K562 (cell line): ENCODE measurements at regions not wholly inside any gene's neighbourhood (a gene's known extent, or its start where the extent isn't known, plus 50 kb on each side); places are given as distances from the start of the nearest gene placed in this dataset.

Experiments used
- CEBPZ ChIP-seq: fragments of 150-350 bp; IDR thresholded peaks from 2 replicates; pipeline ENCODE4 v1.6.1; 2014; ENCODE audit warnings: low read depth, mild to moderate bottlenecking, low read length, borderline replicate concordance
- CHD1 ChIP-seq: fragments of 200-600 bp; sonication (generic); IDR thresholded peaks from one replicate; pipeline ENCODE4 v1.6.1; 2012; ENCODE audit warnings: mild to moderate bottlenecking, moderate library complexity, low read length, inconsistent platforms
- DACH1 ChIP-seq: fragments of 450-650 bp; IDR thresholded peaks from 2 replicates; pipeline ENCODE4 v1.6.1; 2018; ENCODE audit not compliant: partially characterized antibody
- HLTF ChIP-seq: fragments of 450-650 bp; IDR thresholded peaks from 2 replicates; pipeline ENCODE4 v1.6.1; 2016
- JUND ChIP-seq, 2 experiments: IDR thresholded peaks; 2 replicates in 1 of 2; 3 replicates in 1 of 2; pipeline ENCODE4 v1.6.1; 2011; ENCODE audit warnings: borderline replicate concordance in 2 of 2, low read depth in 2 of 2, low read length in 2 of 2, improper control_type of control experiment in 1 of 2, missing biosample characterization in 1 of 2, missing genetic modification characterization in 1 of 2, missing genetic modification reagents in 1 of 2
- KAT2B ChIP-seq: IDR thresholded peaks from one replicate; pipeline ENCODE4 v1.6.1; 2012; ENCODE audit warnings: low read depth, mild to moderate bottlenecking, control low read depth, inconsistent platforms, low read length, moderate library complexity
- MAFG ChIP-seq: fragments of 450-650 bp; conservative IDR thresholded peaks from 2 replicates; pipeline ENCODE4 v1.6.1; 2016; ENCODE audit warnings: missing genetic modification characterization, missing compliant biosample characterization
- MEF2D ChIP-seq: conservative IDR thresholded peaks from 2 replicates; pipeline ENCODE4 v1.6.1; 2016; ENCODE audit warnings: low read depth, missing genetic modification characterization, missing compliant biosample characterization
- MEIS2 ChIP-seq: fragments of 450-650 bp; IDR thresholded peaks from 2 replicates; pipeline ENCODE4 v1.6.1; 2014; ENCODE audit warnings: mild to moderate bottlenecking; ENCODE audit not compliant: partially characterized antibody
- MLLT1 ChIP-seq, 2 experiments: fragments of 450-650 bp; IDR thresholded peaks; 2 replicates each; pipeline ENCODE4 v1.6.1; 2016
- MTA2 ChIP-seq: fragments of 450-650 bp; IDR thresholded peaks from 2 replicates; pipeline ENCODE4 v1.6.1; 2016; ENCODE audit warnings: low read depth
- NFIC ChIP-seq: fragments of 450-650 bp; IDR thresholded peaks from 2 replicates; pipeline ENCODE4 v1.6.1; 2017; ENCODE audit warnings: mild to moderate bottlenecking, inconsistent platforms
- NUFIP1 ChIP-seq: fragments of 450-650 bp; IDR thresholded peaks from 2 replicates; pipeline ENCODE4 v1.6.1; 2018; ENCODE audit not compliant: partially characterized antibody
- RFX1 ChIP-seq: fragments of 450-650 bp; IDR thresholded peaks from 2 replicates; pipeline ENCODE4 v1.6.1; 2016; ENCODE audit warnings: mild to moderate bottlenecking, moderate library complexity
- STAT5A ChIP-seq: IDR thresholded peaks from 2 replicates; pipeline ENCODE4 v1.6.1; 2012; ENCODE audit warnings: low read length, inconsistent platforms, borderline replicate concordance
- TCF3 ChIP-seq: sonication (generic); formaldehyde crosslinking; IDR thresholded peaks from 2 replicates; pipeline ENCODE4 v1.4.0; 2020; ENCODE audit warnings: mild to moderate bottlenecking, missing genetic modification reagents
- TOE1 ChIP-seq, 2 experiments: fragments of 450-650 bp in 1 of 2; sonication (generic) in 1 of 2; formaldehyde crosslinking in 1 of 2; IDR thresholded peaks; 2 replicates each; pipeline versions ENCODE4 v1.7.1 to v1.8.0; 2016 to 2022; ENCODE audit warnings: borderline replicate concordance in 2 of 2, mild to moderate bottlenecking in 2 of 2, antibody characterized with exemption in 1 of 2, inconsistent platforms in 1 of 2, low read depth in 1 of 2, missing genetic modification reagents in 1 of 2, moderate library complexity in 1 of 2
- TSC22D4 ChIP-seq: fragments of 450-650 bp; IDR thresholded peaks from 2 replicates; pipeline ENCODE4 v1.6.1; 2016; ENCODE audit warnings: missing genetic modification characterization, missing biosample characterization, control low read depth
- ZNF143 ChIP-seq: sonication (generic); formaldehyde crosslinking; IDR thresholded peaks from 2 replicates; pipeline ENCODE4 v1.9.0; 2022; ENCODE audit warnings: mild to moderate bottlenecking, missing genetic modification reagents
- ZNF274 ChIP-seq: IDR thresholded peaks from 2 replicates; pipeline ENCODE4 v1.6.1; 2011; ENCODE audit warnings: low read depth, mild to moderate bottlenecking, low read length, moderate library complexity, borderline replicate concordance
- ZNF384 ChIP-seq: IDR thresholded peaks from 2 replicates; pipeline ENCODE4 v1.6.1; 2012; ENCODE audit warnings: low read depth, low read length, improper control_type of control experiment
- ZNF511 ChIP-seq: sonication (generic); formaldehyde crosslinking; IDR thresholded peaks from 2 replicates; pipeline ENCODE4 v1.8.0; 2022; ENCODE audit warnings: mild to moderate bottlenecking, missing genetic modification reagents
- TF ChIP-seq, protein P1 (sequence below): sonication (generic); formaldehyde crosslinking; IDR thresholded peaks from 2 replicates; pipeline ENCODE4 v1.8.0; 2022; ENCODE audit warnings: mild to moderate bottlenecking, missing genetic modification reagents

- 0 out of 2 replicates have a peak, but pooled peaks have one; percentile 15 for TF ChIP-seq ZNF143 (CRISPR knock-in tag)
- no peak for TF ChIP-seq MEIS2
- no peak for TF ChIP-seq ZNF384
- no peak for TF ChIP-seq MLLT1 (IDR thresholded peaks at IDR 0.05)
- no peak for TF ChIP-seq NUFIP1
- TF ChIP-seq DACH1, result no peak
- no peak for TF ChIP-seq TOE1 (IDR thresholded peaks at IDR 0.05; ENCODE audit: borderline replicate concordance)
- TF ChIP-seq TOE1 (CRISPR knock-in tag; IDR thresholded peaks at IDR 0.05; ENCODE audit: borderline replicate concordance, low read depth), result no peak
- TF ChIP-seq NFIC, result peak; percentile 78
- TF ChIP-seq MTA2, result no peak
- no peak for TF ChIP-seq CEBPZ
- TF ChIP-seq ZNF274, result no peak
- TF ChIP-seq MAFG (tag), result no peak
- no peak for TF ChIP-seq ZNF511 (CRISPR knock-in tag)
- no peak for TF ChIP-seq KAT2B
- peak; percentile 39 for TF ChIP-seq CHD1
- no peak for TF ChIP-seq RFX1
- TF ChIP-seq TSC22D4 (tag), result no peak
- no peak for TF ChIP-seq STAT5A
- no peak; the same call in 1 of the 2 replicates for TF ChIP-seq TCF3
- peak; percentile 58; the same call in 1 of the 2 replicates for TF ChIP-seq JUND (IDR thresholded peaks at IDR 0.05; ENCODE audit: borderline replicate concordance, low read depth, low read length)
- TF ChIP-seq JUND (tag; IDR thresholded peaks at IDR 0.05; ENCODE audit: borderline replicate concordance, low read depth, low read length), result peak; percentile 31; the same call in 1 of the 3 replicates
- TF ChIP-seq, protein P1, sequence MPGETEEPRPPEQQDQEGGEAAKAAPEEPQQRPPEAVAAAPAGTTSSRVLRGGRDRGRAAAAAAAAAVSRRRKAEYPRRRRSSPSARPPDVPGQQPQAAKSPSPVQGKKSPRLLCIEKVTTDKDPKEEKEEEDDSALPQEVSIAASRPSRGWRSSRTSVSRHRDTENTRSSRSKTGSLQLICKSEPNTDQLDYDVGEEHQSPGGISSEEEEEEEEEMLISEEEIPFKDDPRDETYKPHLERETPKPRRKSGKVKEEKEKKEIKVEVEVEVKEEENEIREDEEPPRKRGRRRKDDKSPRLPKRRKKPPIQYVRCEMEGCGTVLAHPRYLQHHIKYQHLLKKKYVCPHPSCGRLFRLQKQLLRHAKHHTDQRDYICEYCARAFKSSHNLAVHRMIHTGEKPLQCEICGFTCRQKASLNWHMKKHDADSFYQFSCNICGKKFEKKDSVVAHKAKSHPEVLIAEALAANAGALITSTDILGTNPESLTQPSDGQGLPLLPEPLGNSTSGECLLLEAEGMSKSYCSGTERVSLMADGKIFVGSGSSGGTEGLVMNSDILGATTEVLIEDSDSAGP (CRISPR knock-in tag), result no peak
- no peak for TF ChIP-seq MEF2D (tag)
- no peak for TF ChIP-seq HLTF
Measured at GRCh38 chr16:85347213-85347591, 234.9 kb upstream of the CIBAR2 start (continued).
